Calu3 (cell line): ENCODE measurements at regions not wholly inside any gene's neighbourhood (a gene's known extent, or its start where the extent isn't known, plus 50 kb on each side); places are given as distances from the start of the nearest gene placed in this dataset.

Source experiments
- BruUV-seq: library from RNA; stranded (reverse); fragments of 400-500 nt; replicated peaks from 2 replicates; lab custom pipeline; 2021; lab: Mats Ljungman, UMichigan
- CTCF ChIA-PET: fragments of 300-600 bp; sonication (Branson Sonifier 250); formaldehyde crosslinking; loops from one replicate; lab custom pipeline; 2022; ENCODE audit warnings: antibody characterized with exemption; lab: Charles Lee
- DNase-seq: peaks from one replicate; pipeline ENCODE4 v3.0.0; 2022
- H3K27ac Mint-ChIP-seq: one replicate; pipeline ENCODE4 v1.8.0; 2022; ENCODE audit warnings: mixed read lengths; ENCODE audit not compliant: unreplicated experiment
- H3K27me3 Mint-ChIP-seq: one replicate; pipeline ENCODE4 v1.8.0; 2022; ENCODE audit warnings: mixed read lengths; ENCODE audit not compliant: unreplicated experiment
- H3K36me3 Mint-ChIP-seq: one replicate; pipeline ENCODE4 v1.8.0; 2022; ENCODE audit warnings: mild to moderate bottlenecking, moderate library complexity, mixed read lengths; ENCODE audit not compliant: insufficient read depth, unreplicated experiment
- H3K4me1 Mint-ChIP-seq: one replicate; pipeline ENCODE4 v1.8.0; 2022; ENCODE audit warnings: mild to moderate bottlenecking, low read depth, mixed read lengths; ENCODE audit not compliant: unreplicated experiment
- H3K4me3 Mint-ChIP-seq: one replicate; pipeline ENCODE4 v1.8.0; 2022; ENCODE audit warnings: mild to moderate bottlenecking, low read depth, moderate library complexity, mixed read lengths; ENCODE audit not compliant: unreplicated experiment
- H3K9me3 Mint-ChIP-seq: one replicate; pipeline ENCODE4 v1.8.0; 2022; ENCODE audit warnings: low read depth, mixed read lengths; ENCODE audit not compliant: unreplicated experiment
- intact Hi-C: fragments of 100-400 bp; cut with micrococcal nuclease; formaldehyde crosslinking; loops from one replicate; pipeline ENCODE4 v1.10.0; 2022; ENCODE audit not compliant: unreplicated experiment
- TF ChIP-seq, protein P1 (sequence below): fragments of 200-600 bp; IDR thresholded peaks from one replicate; pipeline ENCODE4 v1.8.0; 2022; ENCODE audit warnings: antibody characterized with exemption; ENCODE audit not compliant: unreplicated experiment

DNA sequence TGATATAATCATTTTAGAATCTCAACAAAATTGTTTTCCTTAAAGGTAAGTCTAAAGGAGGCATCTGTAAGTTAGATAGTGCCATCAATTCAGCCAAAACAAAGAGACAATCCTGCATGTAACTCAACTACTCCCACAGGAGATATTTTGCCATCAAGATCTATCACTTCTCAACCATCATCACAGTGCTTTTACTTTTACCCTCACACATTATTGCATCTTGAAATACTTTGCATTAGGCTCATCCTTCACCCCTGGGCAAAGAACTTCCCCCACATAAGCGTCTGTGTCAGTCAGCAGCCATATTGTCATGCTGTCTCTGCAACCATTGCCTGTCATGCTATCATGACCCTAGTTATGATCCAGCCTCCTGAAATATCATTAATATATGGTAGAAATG lies 54.9 kb upstream of the NLGN1 start:
- no peaks in the 10 kb centered on the region for H3K9me3 Mint-ChIP-seq
- no peaks in the 10 kb centered on the region for H3K36me3 Mint-ChIP-seq
- no peaks in the 10 kb centered on the region for H3K27me3 Mint-ChIP-seq
- intact Hi-C loops = no loop called here
- no TSS peak for BruUV-seq
- no peak overlapping the region for H3K4me3 Mint-ChIP-seq
- no peaks in the 10 kb centered on the region for H3K4me1 Mint-ChIP-seq
- TF ChIP-seq, protein P1, sequence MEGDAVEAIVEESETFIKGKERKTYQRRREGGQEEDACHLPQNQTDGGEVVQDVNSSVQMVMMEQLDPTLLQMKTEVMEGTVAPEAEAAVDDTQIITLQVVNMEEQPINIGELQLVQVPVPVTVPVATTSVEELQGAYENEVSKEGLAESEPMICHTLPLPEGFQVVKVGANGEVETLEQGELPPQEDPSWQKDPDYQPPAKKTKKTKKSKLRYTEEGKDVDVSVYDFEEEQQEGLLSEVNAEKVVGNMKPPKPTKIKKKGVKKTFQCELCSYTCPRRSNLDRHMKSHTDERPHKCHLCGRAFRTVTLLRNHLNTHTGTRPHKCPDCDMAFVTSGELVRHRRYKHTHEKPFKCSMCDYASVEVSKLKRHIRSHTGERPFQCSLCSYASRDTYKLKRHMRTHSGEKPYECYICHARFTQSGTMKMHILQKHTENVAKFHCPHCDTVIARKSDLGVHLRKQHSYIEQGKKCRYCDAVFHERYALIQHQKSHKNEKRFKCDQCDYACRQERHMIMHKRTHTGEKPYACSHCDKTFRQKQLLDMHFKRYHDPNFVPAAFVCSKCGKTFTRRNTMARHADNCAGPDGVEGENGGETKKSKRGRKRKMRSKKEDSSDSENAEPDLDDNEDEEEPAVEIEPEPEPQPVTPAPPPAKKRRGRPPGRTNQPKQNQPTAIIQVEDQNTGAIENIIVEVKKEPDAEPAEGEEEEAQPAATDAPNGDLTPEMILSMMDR = no peak
- no peak for DNase-seq
- H3K27ac Mint-ChIP-seq = no peak overlapping the region
- CTCF ChIA-PET = no interaction called here

DNA sequence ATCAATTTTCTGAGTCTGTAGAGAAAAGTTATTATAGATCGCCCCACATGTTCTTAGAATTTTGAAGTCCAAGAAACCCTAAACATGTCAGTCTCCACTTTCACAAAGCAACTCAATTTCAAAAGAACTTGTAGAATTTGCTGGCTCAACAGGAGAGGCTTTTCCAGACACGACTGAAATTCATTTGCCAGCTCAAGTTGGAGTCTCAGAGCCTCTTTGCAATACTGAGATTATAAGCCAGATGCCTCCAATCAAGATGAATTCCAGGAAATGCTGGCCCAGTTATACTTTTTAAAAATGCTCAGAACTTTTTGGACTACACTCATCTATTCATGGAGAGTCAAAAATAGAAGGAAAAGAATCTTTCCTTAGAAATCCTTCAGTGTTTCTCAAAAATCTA lies 56.9 kb upstream of the NLGN1 start:
- Mint-ChIP-seq H3K4me3 (no peak overlapping the region), H3K27me3 (no peaks in the 10 kb centered on the region), H3K27ac (no peak overlapping the region), H3K9me3 (no peaks in the 10 kb centered on the region), H3K36me3 (no peaks in the 10 kb centered on the region), H3K4me1 (no peaks in the 10 kb centered on the region)
- TF ChIP-seq, protein P1 = no peak
- intact Hi-C loops = no loop called here
- CTCF ChIA-PET = interaction anchor here (0.6 kb wide), 1 partner anchor 10 kb away, joined by 3 read pairs; no protein-coding TSS in a partner anchor
- no TSS peak for BruUV-seq
- no peak for DNase-seq

DNA sequence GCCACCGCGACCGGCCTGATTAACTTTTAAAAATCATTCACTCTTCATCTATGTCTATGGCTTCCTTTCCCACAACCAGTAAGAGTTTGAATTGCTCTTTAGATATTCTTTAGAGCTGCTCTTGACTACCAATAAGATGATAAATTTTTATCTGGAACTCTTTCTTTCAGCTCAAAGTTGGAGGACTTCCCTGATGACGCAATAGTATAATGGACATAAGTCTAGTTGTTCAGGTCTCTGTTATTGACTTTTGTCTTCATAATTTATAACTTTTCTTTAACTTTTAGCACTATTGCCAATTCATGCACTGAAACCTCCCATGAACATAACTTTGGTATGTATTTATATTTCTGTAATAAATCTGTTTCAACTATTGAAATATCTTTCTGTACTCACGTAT lies 61.3 kb upstream of the NLGN1 start:
- TF ChIP-seq, protein P1 = no peak
- no peaks in the 10 kb centered on the region for H3K4me1 Mint-ChIP-seq
- H3K9me3 Mint-ChIP-seq = no peaks in the 10 kb centered on the region
- no peaks in the 10 kb centered on the region for H3K36me3 Mint-ChIP-seq
- no peak overlapping the region for H3K4me3 Mint-ChIP-seq
- DNase-seq = no peak
- BruUV-seq = no TSS peak
- intact Hi-C loops = no loop called here
- no peaks in the 10 kb centered on the region for H3K27me3 Mint-ChIP-seq
- H3K27ac Mint-ChIP-seq = no peak overlapping the region
- CTCF ChIA-PET = interaction anchor here (1.2 kb wide), 1 partner anchor 34 kb away, joined by 3 read pairs; no protein-coding TSS in a partner anchor

DNA sequence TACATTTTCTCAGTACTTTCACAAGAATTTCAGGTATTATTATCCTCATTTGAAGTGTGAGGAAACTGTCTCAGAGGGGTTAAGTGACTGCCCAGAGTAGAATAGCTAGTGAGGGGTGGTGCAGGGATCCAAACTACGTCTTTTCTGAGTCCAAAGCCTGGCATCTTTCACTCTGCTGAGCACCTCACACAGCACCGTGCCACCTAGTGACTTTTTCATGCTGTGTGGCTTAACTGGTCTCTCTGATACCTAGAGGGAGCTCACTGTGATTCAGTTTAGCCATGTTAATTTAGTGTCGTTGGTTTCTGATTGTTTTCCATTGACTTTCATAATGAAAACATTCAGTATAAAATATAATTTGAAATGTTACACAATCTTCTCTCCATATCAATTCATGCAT lies 91.4 kb upstream of the NLGN1 start:
- Mint-ChIP-seq H3K4me1 (no peaks in the 10 kb centered on the region), H3K27ac (no peak overlapping the region), H3K27me3 (no peaks in the 10 kb centered on the region), H3K36me3 (no peaks in the 10 kb centered on the region), H3K4me3 (no peak overlapping the region), H3K9me3 (no peaks in the 10 kb centered on the region)
- intact Hi-C loops = no loop called here
- CTCF ChIA-PET = no interaction called here
- no peak for DNase-seq
- TF ChIP-seq, protein P1 = no peak
- BruUV-seq = no TSS peak
